ENCODE measurements at regions not wholly inside any gene's neighbourhood (a gene's known extent, or its start where the extent isn't known, plus 50 kb on each side); places are given as distances from the start of the nearest gene placed in this dataset.
"Not testable (repeated sequence)": the region's sequence is repeated elsewhere in the genome, so short reads cannot be mapped to it uniquely, and the experiment has no call there.

- no peak overlapping the region for H3K4me3 ChIP-seq (ENCODE audit: low read depth, low read length)
- TF ChIP-seq CTCF (IDR thresholded peaks at IDR 0.05; ENCODE audit: insufficient read depth, low read depth, low read length): no peak
- no peak for DNase-seq (ENCODE audit: low read depth)
Observed at GRCh38 chr14:105635560-105635959, 109.2 kb downstream of the TMEM121 start.

GRCh38 chr14:105636021-105636420, 109.6 kb downstream of the TMEM121 start:
- DNase-seq (ENCODE audit: low read depth); H3K4me3 ChIP-seq (ENCODE audit: low read depth, low read length): not testable (repeated sequence)

- no peak for DNase-seq (ENCODE audit: low read depth)
- no peak for TF ChIP-seq CTCF (IDR thresholded peaks at IDR 0.05; ENCODE audit: insufficient read depth, low read depth, low read length)
- no peak overlapping the region for H3K4me3 ChIP-seq (ENCODE audit: low read depth, low read length)
Observed at GRCh38 chr14:105636935-105637334, 110.6 kb downstream of the TMEM121 start.

GRCh38 chr14:105637345-105637744, 111.0 kb downstream of the TMEM121 start:
- H3K4me3 ChIP-seq (ENCODE audit: low read depth, low read length); DNase-seq (ENCODE audit: low read depth): not testable (repeated sequence)

GRCh38 chr14:105639969-105640931, 113.9 kb downstream of the TMEM121 start:
- not testable (repeated sequence) for H3K4me3 ChIP-seq (ENCODE audit: low read depth, low read length); DNase-seq (ENCODE audit: low read depth)

GRCh38 chr14:105641075-105641937, 114.9 kb downstream of the TMEM121 start:
- no peak for TF ChIP-seq CTCF (IDR thresholded peaks at IDR 0.05; ENCODE audit: insufficient read depth, low read depth, low read length)
- no peak for DNase-seq (ENCODE audit: low read depth)
- no peak overlapping the region for H3K4me3 ChIP-seq (ENCODE audit: low read depth, low read length)

- not testable (repeated sequence) for H3K4me3 ChIP-seq (ENCODE audit: low read depth, low read length); DNase-seq (ENCODE audit: low read depth)
Observed at GRCh38 chr14:105641951-105642350, 115.6 kb downstream of the TMEM121 start.

GRCh38 chr14:105642486-105642885, 116.1 kb downstream of the TMEM121 start:
- not testable (repeated sequence) for DNase-seq (ENCODE audit: low read depth); H3K4me3 ChIP-seq (ENCODE audit: low read depth, low read length)

- H3K4me3 ChIP-seq (ENCODE audit: low read depth, low read length); DNase-seq (ENCODE audit: low read depth): not testable (repeated sequence)
Observed at GRCh38 chr14:105643406-105644052, 117.1 kb downstream of the TMEM121 start.

GRCh38 chr14:105644053-105644435, 117.7 kb downstream of the TMEM121 start:
- DNase-seq (ENCODE audit: low read depth); H3K4me3 ChIP-seq (ENCODE audit: low read depth, low read length): not testable (repeated sequence)

- not testable (repeated sequence) for H3K4me3 ChIP-seq (ENCODE audit: low read depth, low read length); DNase-seq (ENCODE audit: low read depth)
Observed at GRCh38 chr14:105644457-105644856, 118.1 kb downstream of the TMEM121 start.

- DNase-seq (ENCODE audit: low read depth); H3K4me3 ChIP-seq (ENCODE audit: low read depth, low read length): not testable (repeated sequence)
Observed at GRCh38 chr14:105644891-105645290, 118.5 kb downstream of the TMEM121 start.

GRCh38 chr14:105645389-105645788, 119.0 kb downstream of the TMEM121 start:
- not testable (repeated sequence) for H3K4me3 ChIP-seq (ENCODE audit: low read depth, low read length); DNase-seq (ENCODE audit: low read depth)

All from fibroblast of villous mesenchyme (primary cell).